ENCODE measurements at regions not wholly inside any gene's neighbourhood (a gene's known extent, or its start where the extent isn't known, plus 50 kb on each side); places are given as distances from the start of the nearest gene placed in this dataset.

DNA sequence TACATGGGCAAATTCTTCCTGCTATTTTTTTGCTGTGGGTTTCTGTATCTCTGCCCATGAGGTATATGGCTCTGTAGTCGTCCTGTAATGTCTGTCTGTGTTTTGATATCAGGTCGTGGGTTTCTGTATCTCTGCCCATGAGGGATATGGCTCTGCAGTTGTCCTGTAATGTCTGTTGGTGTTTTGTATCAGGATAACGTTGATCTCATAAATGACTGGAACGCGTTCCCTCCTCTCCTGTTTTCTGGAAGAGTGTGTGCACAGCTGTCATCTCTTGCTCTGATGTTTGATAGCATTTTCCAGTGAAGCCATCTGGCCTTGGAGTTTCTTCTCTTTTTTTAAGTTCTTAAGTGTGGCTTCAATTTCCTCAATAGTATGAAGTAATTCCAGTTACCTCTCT is 57.2 kb downstream of the SOX1 start:
- H3K4me3 Mint-ChIP-seq: no peak overlapping the region
- H3K4me1 Mint-ChIP-seq (ENCODE audit: low read depth): no peaks in the 10 kb centered on the region
- H3K27ac Mint-ChIP-seq: no peak overlapping the region
- no peaks in the 10 kb centered on the region for H3K9me3 Mint-ChIP-seq
- intact Hi-C loops (cut with micrococcal nuclease): no loop called here
- no peaks in the 10 kb centered on the region for H3K36me3 Mint-ChIP-seq (ENCODE audit: low read depth)
- no peak for DNase-seq (ENCODE audit: low spot score)
- H3K27me3 Mint-ChIP-seq (ENCODE audit: insufficient read depth): peaks cover 6% of the 10 kb centered on the region

DNA sequence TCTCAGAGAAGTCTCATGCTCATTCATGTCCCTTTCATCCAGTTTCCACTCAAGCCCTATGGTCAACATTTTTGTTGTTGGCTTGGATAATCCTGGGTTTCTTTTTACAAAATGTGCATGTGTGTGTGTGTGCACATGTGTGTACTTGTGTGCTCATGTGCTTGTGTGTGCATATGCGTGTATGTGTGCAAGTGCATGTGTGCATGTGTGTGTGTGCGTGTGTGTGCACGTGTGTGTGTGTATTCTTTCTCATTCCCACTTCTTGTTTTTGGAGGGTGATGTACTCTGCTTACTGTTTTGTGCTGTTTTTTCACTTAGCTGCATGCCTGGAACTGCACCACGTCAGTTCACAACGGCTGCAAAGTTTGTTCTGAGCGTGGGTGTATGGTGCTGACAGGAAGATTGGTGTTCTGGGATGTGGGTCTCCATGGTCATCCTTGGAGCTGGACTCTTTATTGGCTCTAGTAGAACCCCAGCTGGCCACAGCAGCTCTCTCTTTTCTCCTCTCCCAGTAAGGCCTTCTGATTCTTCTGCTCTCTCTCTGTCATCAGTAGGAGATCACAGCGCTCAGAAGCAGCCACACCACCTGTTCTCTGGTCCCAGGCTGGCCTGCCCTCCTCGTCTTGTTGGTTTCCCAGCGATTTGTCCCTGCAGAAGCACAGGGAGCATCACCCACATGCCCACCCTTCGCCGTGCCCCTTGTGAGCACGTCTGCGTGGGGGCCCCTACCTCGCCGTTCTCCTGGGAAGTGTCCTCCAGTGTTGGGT is 60.8 kb downstream of the SOX1 start:
- Mint-ChIP-seq H3K36me3 (ENCODE audit: low read depth) (no peaks in the 10 kb centered on the region), H3K4me3 (no peak overlapping the region), H3K4me1 (ENCODE audit: low read depth) (no peaks in the 10 kb centered on the region), H3K9me3 (no peaks in the 10 kb centered on the region), H3K27me3 (ENCODE audit: insufficient read depth) (peaks cover 6% of the 10 kb centered on the region), H3K27ac (no peak overlapping the region)
- intact Hi-C loops (cut with micrococcal nuclease): no loop called here
- no peak for DNase-seq (ENCODE audit: low spot score)

DNA sequence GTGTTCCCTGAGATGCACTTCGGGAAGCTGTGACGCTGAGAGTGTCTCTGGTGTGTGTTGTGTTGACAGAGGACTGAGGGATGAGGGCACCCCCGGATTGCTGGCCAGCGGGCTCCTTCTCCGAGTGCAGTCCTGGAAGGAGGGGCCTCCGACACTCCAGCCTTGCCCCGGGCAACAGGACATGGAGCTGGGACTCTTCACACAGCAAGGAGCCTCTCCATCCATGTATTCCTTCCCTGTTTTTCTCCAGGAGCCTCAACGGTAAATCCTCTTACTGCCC is 61.3 kb downstream of the SOX1 start:
- intact Hi-C loops (cut with micrococcal nuclease): no loop called here
- no peaks in the 10 kb centered on the region for H3K4me1 Mint-ChIP-seq (ENCODE audit: low read depth)
- no peak overlapping the region for H3K4me3 Mint-ChIP-seq
- no peak for DNase-seq (ENCODE audit: low spot score)
- H3K27ac Mint-ChIP-seq: no peak overlapping the region
- H3K27me3 Mint-ChIP-seq (ENCODE audit: insufficient read depth): peaks cover 6% of the 10 kb centered on the region
- no peaks in the 10 kb centered on the region for H3K36me3 Mint-ChIP-seq (ENCODE audit: low read depth)
- H3K9me3 Mint-ChIP-seq: no peaks in the 10 kb centered on the region

DNA sequence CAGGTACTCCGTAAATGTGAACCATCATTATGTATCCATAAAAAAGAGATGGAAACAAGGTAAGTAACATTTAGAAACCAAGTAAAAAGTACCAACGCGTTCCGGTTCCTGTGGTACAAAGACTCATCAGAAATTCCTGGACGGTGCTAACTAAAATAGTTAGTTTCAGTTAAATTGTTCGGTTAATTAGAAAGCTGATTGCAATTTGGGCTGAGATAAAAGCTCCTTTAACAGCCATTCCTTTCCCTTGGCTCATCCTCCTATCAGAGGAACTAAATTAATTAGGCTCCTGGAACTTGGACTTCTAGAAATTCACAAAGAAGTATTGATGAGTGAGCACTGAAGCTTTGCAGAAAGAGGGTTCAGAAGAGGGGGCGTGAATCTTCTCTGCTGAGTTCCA is 63.5 kb downstream of the SOX1 start:
- DNase-seq (ENCODE audit: low spot score): no peak
- Mint-ChIP-seq H3K4me1 (ENCODE audit: low read depth) (no peaks in the 10 kb centered on the region), H3K27me3 (ENCODE audit: insufficient read depth) (peaks cover 4% of the 10 kb centered on the region), H3K4me3 (no peak overlapping the region), H3K36me3 (ENCODE audit: low read depth) (no peaks in the 10 kb centered on the region), H3K9me3 (no peaks in the 10 kb centered on the region), H3K27ac (no peak overlapping the region)
- intact Hi-C loops (cut with micrococcal nuclease): no loop called here

DNA sequence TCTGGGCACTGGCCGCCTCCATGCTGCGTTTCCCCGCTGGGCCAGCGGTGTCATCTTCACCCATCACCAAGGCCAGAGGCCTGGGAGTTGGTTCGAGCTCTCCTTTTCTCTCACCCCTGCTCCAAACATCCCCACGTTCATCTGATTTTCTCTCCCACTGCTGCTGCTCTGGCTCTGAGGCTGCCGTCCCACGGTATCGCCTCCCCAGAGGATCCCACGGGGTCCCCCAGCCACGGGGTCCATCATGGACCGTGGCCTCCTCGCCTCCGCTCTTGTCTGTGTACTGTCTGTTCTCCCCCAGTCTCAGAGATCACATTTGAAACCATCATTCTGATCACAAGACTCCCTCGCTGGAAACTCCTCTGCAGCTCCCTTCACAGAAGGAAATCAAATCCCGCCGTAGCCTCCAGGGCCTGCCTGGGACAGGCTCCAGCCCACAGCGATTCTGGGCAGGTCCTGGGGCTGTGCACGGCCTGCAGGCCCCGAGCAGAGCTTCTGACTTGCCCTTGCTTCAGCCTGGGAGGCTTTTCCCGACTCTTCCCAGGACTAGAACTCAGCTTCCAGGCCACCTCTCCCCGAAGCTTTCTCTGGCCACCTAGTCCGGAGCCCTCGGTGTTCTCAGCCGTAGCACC is 64.2 kb downstream of the SOX1 start:
- H3K9me3 Mint-ChIP-seq: no peaks in the 10 kb centered on the region
- H3K36me3 Mint-ChIP-seq (ENCODE audit: low read depth): no peaks in the 10 kb centered on the region
- intact Hi-C loops (cut with micrococcal nuclease): no loop called here
- H3K4me1 Mint-ChIP-seq (ENCODE audit: low read depth): no peaks in the 10 kb centered on the region
- H3K4me3 Mint-ChIP-seq: no peak overlapping the region
- DNase-seq (ENCODE audit: low spot score): no peak
- peaks cover 4% of the 10 kb centered on the region for H3K27me3 Mint-ChIP-seq (ENCODE audit: insufficient read depth)
- no peak overlapping the region for H3K27ac Mint-ChIP-seq

DNA sequence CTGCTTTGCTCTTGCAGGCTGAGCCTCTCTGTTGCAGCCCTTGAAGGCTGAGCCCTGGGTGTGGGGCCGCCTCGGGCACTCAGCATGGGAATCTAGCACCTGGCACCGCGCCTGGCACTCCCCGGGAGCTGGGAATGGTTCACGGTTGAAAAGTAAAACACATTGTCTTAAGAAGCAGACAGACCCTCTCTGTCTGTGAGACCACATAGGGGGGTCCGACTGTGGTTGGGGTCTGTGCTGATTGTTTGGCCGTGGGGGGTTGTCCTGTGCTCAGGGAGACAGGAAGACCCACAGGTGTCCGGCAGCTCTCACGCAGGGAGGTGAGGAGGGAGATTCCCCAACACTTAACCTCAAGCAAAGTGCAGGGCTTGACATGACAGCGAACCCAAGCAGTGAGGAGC is 64.8 kb downstream of the SOX1 start:
- no peak for DNase-seq (ENCODE audit: low spot score)

DNA sequence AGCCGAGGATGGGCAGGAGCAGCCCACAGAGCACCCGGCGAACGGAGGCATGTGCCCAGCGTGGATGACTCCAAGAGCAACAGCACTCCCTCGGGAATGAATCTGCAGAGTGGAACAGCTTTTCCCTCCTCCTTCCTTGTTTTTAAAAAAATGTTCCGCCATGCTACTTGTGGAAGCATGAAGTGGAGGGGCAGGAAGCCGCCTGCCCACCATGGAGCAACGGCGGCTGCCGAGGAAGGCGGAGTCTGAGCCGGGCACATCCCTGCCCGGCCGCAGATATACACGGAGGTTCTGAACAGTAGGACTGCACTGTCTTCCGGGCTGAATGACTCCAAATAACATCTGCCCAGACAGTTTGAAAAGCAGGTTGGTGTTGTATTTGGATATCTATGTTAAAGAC is 65.2 kb downstream of the SOX1 start:
- peaks cover 4% of the 10 kb centered on the region for H3K27me3 Mint-ChIP-seq (ENCODE audit: insufficient read depth)
- no peak overlapping the region for H3K4me3 Mint-ChIP-seq
- H3K27ac Mint-ChIP-seq: no peak overlapping the region
- no peaks in the 10 kb centered on the region for H3K9me3 Mint-ChIP-seq
- H3K36me3 Mint-ChIP-seq (ENCODE audit: low read depth): no peaks in the 10 kb centered on the region
- DNase-seq (ENCODE audit: low spot score): no peak
- no peaks in the 10 kb centered on the region for H3K4me1 Mint-ChIP-seq (ENCODE audit: low read depth)
- intact Hi-C loops (cut with micrococcal nuclease): no loop called here

More for the DNA sequence above, 64.8 kb downstream of the SOX1 start:
- H3K36me3 Mint-ChIP-seq (ENCODE audit: low read depth): no peaks in the 10 kb centered on the region
- no peak overlapping the region for H3K27ac Mint-ChIP-seq
- no peaks in the 10 kb centered on the region for H3K4me1 Mint-ChIP-seq (ENCODE audit: low read depth)
- intact Hi-C loops (cut with micrococcal nuclease): no loop called here
- H3K9me3 Mint-ChIP-seq: no peaks in the 10 kb centered on the region
- no peak overlapping the region for H3K4me3 Mint-ChIP-seq
- H3K27me3 Mint-ChIP-seq (ENCODE audit: insufficient read depth): peaks cover 4% of the 10 kb centered on the region

DNA sequence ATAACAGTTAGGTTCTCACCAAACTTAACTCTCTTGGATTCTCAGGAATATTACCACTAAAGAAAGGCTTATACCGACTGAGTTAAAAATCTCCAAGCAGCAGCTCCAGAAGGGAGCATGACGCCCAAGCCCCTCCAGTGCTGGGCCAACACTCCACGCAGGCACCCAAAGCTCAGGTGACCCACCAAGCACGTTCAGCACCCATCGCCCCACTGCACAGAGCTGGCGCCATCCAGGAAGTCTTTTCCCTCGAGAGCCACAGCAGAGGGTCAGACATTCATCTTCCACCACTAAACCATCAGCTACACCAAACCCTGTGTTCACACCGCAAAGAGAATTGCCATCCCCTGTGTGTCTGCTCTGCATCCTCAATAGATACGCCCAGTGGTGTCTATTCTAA is 65.7 kb downstream of the SOX1 start:
- H3K27ac Mint-ChIP-seq: no peak overlapping the region
- no peak for DNase-seq (ENCODE audit: low spot score)
- H3K4me3 Mint-ChIP-seq: no peak overlapping the region
- peaks cover 4% of the 10 kb centered on the region for H3K27me3 Mint-ChIP-seq (ENCODE audit: insufficient read depth)
- intact Hi-C loops (cut with micrococcal nuclease): no loop called here
- H3K36me3 Mint-ChIP-seq (ENCODE audit: low read depth): no peaks in the 10 kb centered on the region
- no peaks in the 10 kb centered on the region for H3K4me1 Mint-ChIP-seq (ENCODE audit: low read depth)
- no peaks in the 10 kb centered on the region for H3K9me3 Mint-ChIP-seq

DNA sequence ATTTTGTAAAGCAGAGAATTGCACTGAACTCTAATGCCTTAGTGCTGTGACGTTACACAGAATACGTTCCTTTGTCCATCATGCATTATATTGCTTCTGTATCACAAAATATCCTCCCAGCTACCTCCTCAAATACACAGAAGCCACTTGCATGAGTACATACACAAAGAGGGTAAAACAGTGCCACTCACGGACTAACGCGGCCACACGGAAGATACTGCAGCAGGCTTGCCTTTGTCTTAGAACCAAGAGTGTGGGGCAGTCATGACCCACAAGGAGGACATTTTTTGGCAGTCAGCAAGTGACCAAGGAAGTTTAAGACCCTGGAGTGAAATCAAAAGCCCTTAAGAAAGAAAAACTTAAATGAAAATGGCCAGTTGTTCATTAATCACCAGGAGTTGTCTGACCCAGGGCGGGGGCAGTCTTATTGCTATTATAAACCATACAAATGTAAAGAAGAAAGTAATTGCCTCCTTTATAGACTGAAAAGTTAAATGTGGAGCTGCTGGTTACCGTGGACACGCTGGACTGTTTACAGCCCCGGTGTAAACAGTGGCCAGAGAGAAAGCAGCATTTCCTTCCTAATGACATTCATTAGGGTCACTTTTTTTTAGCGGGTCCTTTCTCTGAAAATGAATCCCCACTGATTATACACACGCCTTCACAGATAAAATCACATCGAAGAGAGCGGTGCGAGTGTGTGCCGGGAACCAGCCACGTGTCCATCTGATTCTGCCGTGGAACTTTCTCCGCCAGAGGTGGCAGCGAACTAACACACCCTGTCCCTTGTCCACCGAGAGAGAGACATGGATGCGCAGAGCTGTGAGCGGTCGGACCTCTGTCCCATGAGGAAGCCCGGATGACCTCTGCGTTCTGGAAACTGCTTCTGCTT is 66.8 kb downstream of the SOX1 start:
- DNase-seq (ENCODE audit: low spot score): no peak
- intact Hi-C loops (cut with micrococcal nuclease): no loop called here
- H3K4me3 Mint-ChIP-seq: no peak overlapping the region
- H3K9me3 Mint-ChIP-seq: no peaks in the 10 kb centered on the region
- H3K27ac Mint-ChIP-seq: no peak overlapping the region
- no peaks in the 10 kb centered on the region for H3K4me1 Mint-ChIP-seq (ENCODE audit: low read depth)
- no peaks in the 10 kb centered on the region for H3K36me3 Mint-ChIP-seq (ENCODE audit: low read depth)
- peaks cover 3% of the 10 kb centered on the region for H3K27me3 Mint-ChIP-seq (ENCODE audit: insufficient read depth)

DNA sequence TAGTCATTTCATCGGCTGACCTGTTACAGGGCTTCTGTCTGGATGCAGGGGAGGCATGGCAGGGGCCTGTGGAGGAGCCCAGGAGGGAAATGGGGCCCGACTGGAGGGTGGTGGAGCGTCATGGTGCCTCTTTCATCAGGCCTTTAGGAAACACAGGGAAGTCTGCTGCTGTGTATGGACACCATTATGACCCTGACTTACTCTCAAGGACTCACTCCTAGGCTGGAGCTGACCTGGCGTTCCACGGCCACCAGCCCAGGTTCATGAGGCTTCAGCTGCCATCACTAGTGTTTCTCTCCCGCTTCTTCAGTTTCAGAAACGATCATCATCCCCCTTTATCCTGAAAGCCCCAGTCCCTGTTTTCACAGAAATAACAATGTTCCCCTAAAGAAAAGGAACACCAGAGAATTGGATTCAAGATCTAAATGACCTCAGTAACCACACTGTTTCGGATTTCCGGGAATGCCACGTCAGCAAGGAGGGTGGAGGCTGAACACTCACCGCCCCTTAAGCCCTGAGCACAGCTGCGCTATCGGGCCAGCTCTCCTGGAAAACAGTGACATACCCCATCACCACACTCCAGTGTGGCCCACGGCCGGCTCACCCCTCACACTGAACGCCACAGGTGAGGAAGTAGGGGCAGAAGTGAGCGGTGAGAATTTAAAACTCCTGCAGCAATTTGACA is 67.6 kb downstream of the SOX1 start:
- intact Hi-C loops (cut with micrococcal nuclease): no loop called here
- H3K27ac Mint-ChIP-seq: no peak overlapping the region
- DNase-seq (ENCODE audit: low spot score): no peak
- peaks cover 2% of the 10 kb centered on the region for H3K27me3 Mint-ChIP-seq (ENCODE audit: insufficient read depth)
- H3K4me3 Mint-ChIP-seq: no peak overlapping the region
- no peaks in the 10 kb centered on the region for H3K36me3 Mint-ChIP-seq (ENCODE audit: low read depth)
- no peaks in the 10 kb centered on the region for H3K4me1 Mint-ChIP-seq (ENCODE audit: low read depth)
- H3K9me3 Mint-ChIP-seq: no peaks in the 10 kb centered on the region

DNA sequence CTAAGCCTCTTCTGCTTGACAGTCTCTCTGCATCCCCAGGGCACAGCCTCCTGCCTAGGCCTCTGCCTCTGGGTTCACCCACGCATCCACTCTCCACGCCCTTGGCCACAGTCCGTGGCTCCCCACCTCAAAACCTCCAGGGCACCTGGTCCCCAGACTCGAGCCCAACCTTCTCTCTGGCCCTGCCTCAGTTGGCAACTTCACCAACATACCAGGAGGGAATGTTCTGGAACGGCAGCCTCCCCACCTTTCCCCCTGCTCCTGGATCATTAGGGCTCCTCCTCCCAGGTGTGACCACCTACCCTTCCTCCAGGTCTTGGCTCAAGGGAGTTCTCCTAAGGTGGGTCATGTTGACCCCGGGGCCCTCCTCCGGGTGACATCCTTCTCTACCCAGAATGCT is 69.1 kb downstream of the SOX1 start:
- intact Hi-C loops (cut with micrococcal nuclease): no loop called here
- Mint-ChIP-seq H3K36me3 (ENCODE audit: low read depth) (no peaks in the 10 kb centered on the region), H3K9me3 (no peaks in the 10 kb centered on the region), H3K27ac (no peak overlapping the region), H3K4me3 (no peak overlapping the region), H3K27me3 (ENCODE audit: insufficient read depth) (peaks cover 3% of the 10 kb centered on the region), H3K4me1 (ENCODE audit: low read depth) (no peaks in the 10 kb centered on the region)
- DNase-seq (ENCODE audit: low spot score): no peak

DNA sequence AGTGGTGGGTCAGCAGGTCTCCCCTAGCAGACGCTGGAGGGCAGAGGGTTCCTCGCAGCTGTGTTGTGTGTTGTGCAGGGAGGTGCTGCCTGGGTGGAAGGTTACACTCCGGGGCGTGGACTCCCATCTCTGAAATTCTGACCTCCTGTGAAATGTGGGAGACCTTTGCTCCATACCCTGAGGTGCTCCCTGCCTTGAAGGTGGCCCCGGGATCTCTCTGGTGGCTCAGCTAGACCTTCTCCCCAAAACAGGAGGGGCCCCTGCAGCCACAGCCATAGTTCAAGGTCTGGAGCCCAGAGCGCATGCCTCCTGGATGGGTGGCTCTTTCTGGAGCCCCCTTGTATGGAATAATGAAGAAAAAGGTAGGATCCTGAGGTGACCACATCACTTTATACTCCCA is 70.2 kb downstream of the SOX1 start:
- Mint-ChIP-seq H3K9me3 (no peaks in the 10 kb centered on the region), H3K4me3 (no peak overlapping the region), H3K4me1 (ENCODE audit: low read depth) (no peaks in the 10 kb centered on the region), H3K27ac (no peak overlapping the region), H3K36me3 (ENCODE audit: low read depth) (no peaks in the 10 kb centered on the region), H3K27me3 (ENCODE audit: insufficient read depth) (peaks cover 3% of the 10 kb centered on the region)
- intact Hi-C loops (cut with micrococcal nuclease): no loop called here
- no peak for DNase-seq (ENCODE audit: low spot score)

DNA sequence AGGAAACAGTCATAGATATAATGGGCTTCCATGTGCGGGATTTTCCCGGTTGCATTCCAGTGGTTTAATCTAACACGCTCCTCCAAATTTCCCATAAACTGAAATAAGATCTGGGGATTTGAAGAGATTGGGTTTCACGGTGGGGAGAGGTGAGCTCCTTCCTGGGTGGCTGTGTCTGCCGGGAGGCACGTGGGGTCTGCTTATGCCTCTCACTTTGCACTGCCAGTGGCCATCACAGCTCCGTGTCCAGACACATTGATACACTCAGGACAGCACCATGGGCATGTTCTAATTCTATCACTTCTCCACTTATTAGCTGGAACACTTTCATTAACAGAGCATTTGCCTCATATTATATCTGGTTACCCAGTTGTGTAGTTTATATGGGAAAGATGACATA is 73.4 kb downstream of the SOX1 start:
- no peak for DNase-seq (ENCODE audit: low spot score)
- Mint-ChIP-seq H3K36me3 (ENCODE audit: low read depth) (no peaks in the 10 kb centered on the region), H3K4me3 (no peak overlapping the region), H3K9me3 (no peaks in the 10 kb centered on the region), H3K27me3 (ENCODE audit: insufficient read depth) (peaks cover 4% of the 10 kb centered on the region), H3K4me1 (ENCODE audit: low read depth) (no peaks in the 10 kb centered on the region), H3K27ac (no peak overlapping the region)
- intact Hi-C loops (cut with micrococcal nuclease): no loop called here
